Central memory CD8-positive, alpha-beta T cell (primary cell): ENCODE measurements at regions not wholly inside any gene's neighbourhood (a gene's known extent, or its start where the extent isn't known, plus 50 kb on each side); places are given as distances from the start of the nearest gene placed in this dataset.
"Not testable (repeated sequence)": the region's sequence is repeated elsewhere in the genome, so short reads cannot be mapped to it uniquely, and the experiment has no call there.

Experiments
- ATAC-seq: fragments of 150-1000 bp; cut with Tn5 transposase; replicated peaks from 2 replicates; pipeline ENCODE4 v1.10.0; 2022; ENCODE audit warnings: mild to moderate bottlenecking, moderate FRiP score, moderate number of reproducible peaks; ENCODE audit not compliant: poor library complexity, severe bottlenecking; ENCODE audit errors: extremely low read depth
- DNase-seq, 2 donors: peaks; one replicate each; pipeline ENCODE4 v3.0.0; 2021; ENCODE audit warnings: low spot score in 2 of 2
- H3K27ac Mint-ChIP-seq: one replicate; pipeline ENCODE4 v1.8.0; 2022; ENCODE audit warnings: low read depth, mild to moderate bottlenecking, moderate library complexity, mixed read lengths
- H3K27me3 Mint-ChIP-seq: one replicate; pipeline ENCODE4 v1.8.0; 2022; ENCODE audit warnings: mixed read lengths
- H3K36me3 Mint-ChIP-seq: one replicate; pipeline ENCODE4 v1.8.0; 2022; ENCODE audit warnings: mild to moderate bottlenecking, moderate library complexity, mixed read lengths; ENCODE audit not compliant: insufficient read depth
- H3K4me1 Mint-ChIP-seq: one replicate; pipeline ENCODE4 v1.8.0; 2022; ENCODE audit warnings: mixed read lengths
- H3K4me3 Mint-ChIP-seq: one replicate; pipeline ENCODE4 v1.8.0; 2022; ENCODE audit warnings: mild to moderate bottlenecking, moderate library complexity, mixed read lengths
- H3K9me3 Mint-ChIP-seq: one replicate; pipeline ENCODE4 v1.8.0; 2022; ENCODE audit warnings: mixed read lengths

DNA sequence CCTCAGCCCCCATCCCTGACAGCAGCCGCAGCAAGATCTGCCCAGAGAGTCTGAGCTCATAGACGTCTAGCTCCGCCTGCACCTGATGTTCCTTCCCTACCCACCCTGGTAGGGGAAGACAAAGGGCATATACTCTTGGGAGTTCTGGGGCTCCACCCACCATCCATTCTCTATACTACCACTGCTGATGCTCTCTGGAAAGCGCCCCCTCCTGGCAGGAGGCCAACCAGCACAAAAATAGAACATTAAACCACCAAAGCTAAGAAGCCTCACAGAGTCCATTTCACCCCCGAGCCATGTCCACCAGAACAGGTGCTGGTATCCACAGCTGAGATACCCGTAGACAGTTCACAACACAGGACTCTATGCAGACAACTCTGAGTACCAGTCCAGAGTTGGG is 662.6 kb upstream of the FAM98A start:
- Mint-ChIP-seq H3K36me3 (no peaks in the 10 kb centered on the region), H3K9me3 (peaks cover 27% of the 10 kb centered on the region), H3K4me3 (no peak overlapping the region), H3K27me3 (no peaks in the 10 kb centered on the region), H3K4me1 (no peaks in the 10 kb centered on the region), H3K27ac (no peak overlapping the region)
- no peak for DNase-seq
- no peak for ATAC-seq

DNA sequence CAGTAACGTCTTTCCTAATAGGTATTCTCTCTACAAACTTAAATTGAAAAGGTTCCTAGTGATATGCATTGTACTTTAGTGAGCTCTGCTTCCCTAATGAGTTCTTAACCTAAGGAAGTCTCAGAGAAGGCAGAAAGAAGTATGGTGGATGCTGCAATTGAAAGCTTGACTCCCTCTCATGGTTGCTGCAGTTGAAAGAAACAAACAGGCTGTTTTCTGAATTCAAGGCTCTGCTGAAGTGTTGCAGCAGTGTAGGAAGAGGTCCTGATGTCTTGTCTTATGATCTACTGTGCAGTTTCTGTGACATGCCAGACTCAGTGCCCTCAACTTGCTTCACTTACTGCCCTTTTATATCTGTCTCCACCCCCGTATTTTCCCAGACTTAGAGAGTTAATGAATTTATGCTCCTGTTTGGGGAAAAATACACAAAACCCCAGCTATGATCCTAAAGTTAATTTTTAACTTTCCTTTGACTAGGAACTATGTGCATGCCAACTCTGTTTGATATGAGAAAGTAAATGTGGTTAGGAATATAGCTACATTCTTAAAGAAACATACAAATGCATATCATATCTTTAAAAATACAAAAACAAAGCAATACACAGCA is 655.3 kb upstream of the FAM98A start:
- Mint-ChIP-seq H3K36me3 (peaks cover 4% of the 10 kb centered on the region), H3K4me1 (no peaks in the 10 kb centered on the region), H3K27ac (no peak overlapping the region), H3K27me3 (no peaks in the 10 kb centered on the region), H3K9me3 (peaks cover 18% of the 10 kb centered on the region), H3K4me3 (no peak overlapping the region)
- ATAC-seq: no peak
- DNase-seq: no peak

DNA sequence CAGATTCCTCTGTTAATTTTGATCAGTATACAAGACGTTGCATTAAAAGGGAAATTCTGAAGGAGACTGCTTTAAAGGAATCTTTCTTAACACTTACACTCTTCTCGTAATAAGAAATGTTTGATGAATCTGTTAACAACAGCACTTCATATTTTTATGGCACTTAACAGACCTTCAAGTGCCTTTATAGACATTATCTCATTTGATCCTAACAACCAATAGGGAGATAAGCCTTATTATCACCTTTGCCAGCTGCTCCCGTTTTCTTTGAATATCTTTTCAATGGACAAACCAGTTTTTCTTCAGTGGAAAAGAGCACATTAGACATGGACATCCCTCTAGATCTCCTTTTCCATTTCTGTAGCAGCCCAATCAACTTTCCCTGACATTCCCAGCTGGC is 653.0 kb upstream of the FAM98A start:
- DNase-seq: no peak
- H3K4me1 Mint-ChIP-seq: no peaks in the 10 kb centered on the region
- no peak overlapping the region for H3K4me3 Mint-ChIP-seq
- H3K27me3 Mint-ChIP-seq: no peaks in the 10 kb centered on the region
- H3K9me3 Mint-ChIP-seq: peaks cover 8% of the 10 kb centered on the region
- H3K27ac Mint-ChIP-seq: no peak overlapping the region
- no peak for ATAC-seq
- H3K36me3 Mint-ChIP-seq: peaks cover 4% of the 10 kb centered on the region

DNA sequence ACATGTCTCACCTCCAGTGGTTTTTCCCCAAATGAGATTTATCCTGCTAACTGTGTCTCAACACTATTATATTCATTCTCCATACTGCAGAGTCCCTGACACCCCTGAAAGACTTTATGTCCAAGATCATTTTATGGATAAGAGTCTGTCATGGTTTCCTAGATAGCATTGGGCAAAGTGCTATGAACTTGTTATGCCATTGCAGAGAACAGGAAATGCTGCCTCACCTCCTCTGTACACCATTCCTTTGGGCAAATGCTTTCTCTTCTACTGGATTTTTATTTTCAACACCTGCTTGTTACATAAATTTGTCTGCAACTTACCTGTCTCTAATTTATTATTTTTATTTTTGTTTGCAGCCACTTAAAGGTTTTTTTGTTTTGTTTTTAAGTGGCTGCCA is 652.5 kb upstream of the FAM98A start:
- Mint-ChIP-seq H3K27ac (no peak overlapping the region), H3K36me3 (peaks cover 4% of the 10 kb centered on the region), H3K9me3 (peaks cover 8% of the 10 kb centered on the region), H3K4me3 (no peak overlapping the region), H3K27me3 (no peaks in the 10 kb centered on the region), H3K4me1 (no peaks in the 10 kb centered on the region)
- ATAC-seq (no peak), DNase-seq (no peak)

DNA sequence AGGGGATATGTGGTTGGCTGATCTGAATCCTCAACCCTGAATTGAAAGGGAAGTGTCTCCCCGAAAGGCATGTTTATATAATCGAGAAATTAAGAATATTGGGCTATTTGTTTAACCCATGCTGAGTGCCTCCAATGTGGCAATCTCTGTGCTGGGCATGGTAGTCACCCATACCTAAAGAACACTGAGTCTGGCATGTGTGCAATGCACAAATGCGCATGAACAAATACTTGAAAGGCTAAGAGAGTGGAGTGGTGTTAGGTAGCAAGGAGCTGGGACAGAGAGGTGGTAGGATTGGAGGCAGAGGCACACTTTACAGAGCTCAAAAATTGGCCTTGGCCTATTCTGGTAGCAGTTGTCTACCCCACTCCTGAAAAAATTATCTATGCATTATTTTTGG is 645.1 kb upstream of the FAM98A start:
- Mint-ChIP-seq H3K27ac (no peak overlapping the region), H3K27me3 (no peaks in the 10 kb centered on the region), H3K4me1 (no peaks in the 10 kb centered on the region), H3K9me3 (peaks cover 5% of the 10 kb centered on the region), H3K4me3 (no peak overlapping the region), H3K36me3 (no peaks in the 10 kb centered on the region)
- ATAC-seq (no peak), DNase-seq (no peak)

DNA sequence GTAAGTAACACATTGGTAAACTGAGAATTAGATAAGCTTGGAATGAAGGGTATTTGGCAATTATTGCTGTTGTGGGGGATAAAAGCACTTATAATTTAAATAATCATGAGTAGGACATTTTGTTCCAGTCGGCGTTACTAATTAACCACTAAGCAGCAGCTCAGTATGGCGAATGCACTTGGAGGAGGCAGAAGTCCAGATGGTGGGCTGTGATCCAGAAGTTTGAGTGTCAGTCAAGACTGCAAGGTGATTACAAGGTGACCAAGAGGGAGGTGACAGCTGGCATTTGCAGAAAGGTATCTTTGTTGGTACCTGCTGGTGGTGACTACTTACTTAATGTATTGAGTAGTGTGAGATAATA is 643.6 kb upstream of the FAM98A start:
- Mint-ChIP-seq H3K9me3 (peaks cover 13% of the 10 kb centered on the region), H3K27ac (no peak overlapping the region), H3K4me3 (no peak overlapping the region), H3K36me3 (no peaks in the 10 kb centered on the region), H3K4me1 (no peaks in the 10 kb centered on the region), H3K27me3 (no peaks in the 10 kb centered on the region)
- ATAC-seq: no peak
- no peak for DNase-seq

DNA sequence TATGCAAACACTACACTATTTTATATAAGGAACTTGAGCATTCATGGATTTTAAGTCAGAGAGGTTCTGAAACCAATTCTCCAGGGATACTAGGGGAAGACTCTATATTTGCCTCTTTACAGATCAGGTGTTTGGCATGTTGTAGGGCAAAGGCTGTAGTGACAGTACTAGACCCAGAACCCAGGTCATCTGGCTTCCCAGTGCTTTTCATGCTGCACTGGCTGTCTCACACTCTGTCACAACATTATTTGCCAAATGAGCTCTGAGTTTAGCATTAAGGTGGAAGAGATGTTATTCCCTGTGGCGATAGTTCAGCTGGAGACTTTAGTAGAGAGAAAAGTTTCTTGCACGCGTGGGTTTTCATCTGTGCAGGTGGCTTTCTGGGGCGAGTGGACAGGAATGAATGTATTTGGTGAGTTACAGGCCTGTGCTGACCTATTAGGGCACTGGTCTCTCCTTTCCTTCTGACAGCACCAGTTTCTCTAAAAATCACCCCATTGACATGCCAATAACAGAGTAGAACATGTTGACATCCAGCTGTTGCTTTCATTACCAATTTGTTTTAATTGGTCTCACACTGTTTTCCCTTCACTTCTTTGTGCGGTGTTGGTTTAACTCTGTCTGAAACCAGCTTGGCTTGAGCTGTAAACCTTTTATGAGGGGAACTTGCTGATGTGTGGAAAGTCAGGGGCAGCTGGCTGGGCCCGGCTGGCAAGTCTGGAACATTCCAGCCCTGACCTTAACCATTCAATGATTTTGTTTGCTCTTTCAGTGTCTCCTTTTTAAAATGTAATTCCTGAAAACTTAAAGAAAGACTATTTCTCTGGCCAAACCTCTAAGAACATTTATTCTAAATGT is 643.0 kb upstream of the FAM98A start:
- peaks cover 13% of the 10 kb centered on the region for H3K9me3 Mint-ChIP-seq
- no peaks in the 10 kb centered on the region for H3K36me3 Mint-ChIP-seq
- DNase-seq (no peak), ATAC-seq (no peak)
- no peaks in the 10 kb centered on the region for H3K4me1 Mint-ChIP-seq
- no peak overlapping the region for H3K27ac Mint-ChIP-seq
- no peaks in the 10 kb centered on the region for H3K27me3 Mint-ChIP-seq
- no peak overlapping the region for H3K4me3 Mint-ChIP-seq

DNA sequence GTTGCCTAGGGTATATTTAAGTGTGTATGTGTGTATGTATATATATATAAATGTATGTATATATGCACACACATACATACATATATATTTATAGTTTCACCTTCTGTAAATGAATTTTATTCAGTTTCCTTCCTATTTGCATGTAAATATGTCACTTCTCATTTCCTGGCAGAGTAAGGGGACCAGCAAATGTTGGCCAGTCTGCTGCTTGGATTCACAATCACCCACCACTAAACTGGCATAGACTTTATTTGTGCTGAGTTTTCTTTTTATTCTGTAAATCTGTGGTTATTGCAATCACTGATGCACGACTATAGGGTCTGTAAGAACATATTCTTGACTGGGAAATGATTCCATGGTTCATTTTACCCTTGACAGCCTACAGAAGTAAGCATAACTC is 640.4 kb upstream of the FAM98A start:
- Mint-ChIP-seq H3K4me3 (no peak overlapping the region), H3K27ac (no peak overlapping the region), H3K4me1 (no peaks in the 10 kb centered on the region), H3K27me3 (no peaks in the 10 kb centered on the region), H3K36me3 (no peaks in the 10 kb centered on the region), H3K9me3 (peaks cover 15% of the 10 kb centered on the region)
- ATAC-seq (no peak), DNase-seq (no peak)

DNA sequence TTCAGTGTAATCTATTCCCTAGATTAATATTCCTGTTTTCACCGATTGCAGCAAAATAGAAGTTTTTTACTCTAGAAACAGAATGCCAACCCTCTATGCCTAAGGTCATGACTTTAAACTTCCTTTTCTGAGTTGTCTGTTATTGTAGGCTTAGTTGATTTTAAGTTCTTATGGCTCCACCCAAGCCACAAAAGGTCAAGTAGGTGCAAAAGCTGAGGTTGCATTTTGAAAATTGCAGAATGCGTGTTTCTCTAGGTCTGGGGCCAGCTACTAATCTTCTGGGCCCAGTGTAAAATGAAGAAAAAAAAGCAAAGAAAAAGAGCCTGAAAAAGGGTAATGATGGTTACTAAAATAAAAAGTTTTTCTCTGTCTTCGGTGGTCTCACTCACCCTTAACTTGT is 635.7 kb upstream of the FAM98A start:
- Mint-ChIP-seq H3K27ac (no peak overlapping the region), H3K9me3 (peaks cover 18% of the 10 kb centered on the region)

DNA sequence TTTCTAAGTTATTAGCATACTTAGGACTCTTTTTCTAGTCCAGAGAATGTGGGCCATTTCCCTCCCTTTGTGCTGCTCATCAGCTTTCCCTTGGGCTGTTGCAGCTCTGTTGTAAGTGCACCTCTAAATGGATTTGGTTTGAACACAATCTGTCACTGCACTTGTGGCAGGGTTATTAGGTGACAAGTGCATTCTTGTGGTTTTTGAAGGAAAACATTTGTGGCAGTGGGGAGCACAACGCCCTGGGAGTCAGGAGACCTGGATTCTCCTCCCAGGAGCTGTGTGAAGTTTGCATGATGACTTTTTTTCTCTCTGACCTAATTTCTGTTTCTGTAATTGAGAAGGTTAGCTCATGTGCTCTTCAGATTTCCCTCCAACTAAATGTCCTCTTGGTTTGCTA is 630.9 kb upstream of the FAM98A start:
- Mint-ChIP-seq H3K4me3 (no peak overlapping the region), H3K36me3 (no peaks in the 10 kb centered on the region), H3K27ac (no peak overlapping the region), H3K9me3 (peaks cover 4% of the 10 kb centered on the region), H3K27me3 (no peaks in the 10 kb centered on the region), H3K4me1 (no peaks in the 10 kb centered on the region)
- ATAC-seq (no peak), DNase-seq (no peak)

More for the DNA sequence above, 635.7 kb upstream of the FAM98A start:
- Mint-ChIP-seq H3K4me1 (no peaks in the 10 kb centered on the region), H3K27me3 (no peaks in the 10 kb centered on the region), H3K36me3 (no peaks in the 10 kb centered on the region), H3K4me3 (no peak overlapping the region)
- ATAC-seq (no peak), DNase-seq (no peak)

DNA sequence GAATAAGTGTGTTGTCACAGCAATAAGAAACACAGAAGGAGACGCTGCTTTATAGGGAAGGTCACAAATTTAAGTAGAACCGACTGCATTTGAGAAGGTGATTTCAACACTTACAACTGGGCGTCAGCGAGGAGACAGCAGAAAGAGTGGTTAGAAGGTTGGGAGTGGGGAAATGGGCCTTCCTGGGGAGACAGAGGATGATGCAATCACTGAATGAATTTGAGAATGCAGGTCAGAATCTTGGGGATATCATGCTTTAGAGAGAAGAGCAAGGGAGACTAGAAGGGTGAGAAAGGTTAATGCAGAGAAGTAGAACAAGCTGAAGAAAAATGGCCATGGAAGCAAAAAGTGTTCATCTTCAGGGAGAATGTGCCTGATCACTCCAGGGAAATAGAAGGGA is 616.1 kb upstream of the FAM98A start:
- no peaks in the 10 kb centered on the region for H3K36me3 Mint-ChIP-seq
- H3K9me3 Mint-ChIP-seq: peaks cover 23% of the 10 kb centered on the region
- no peak overlapping the region for H3K4me3 Mint-ChIP-seq
- DNase-seq: no peak
- ATAC-seq: no peak
- no peaks in the 10 kb centered on the region for H3K4me1 Mint-ChIP-seq
- no peak overlapping the region for H3K27ac Mint-ChIP-seq
- no peaks in the 10 kb centered on the region for H3K27me3 Mint-ChIP-seq

DNA sequence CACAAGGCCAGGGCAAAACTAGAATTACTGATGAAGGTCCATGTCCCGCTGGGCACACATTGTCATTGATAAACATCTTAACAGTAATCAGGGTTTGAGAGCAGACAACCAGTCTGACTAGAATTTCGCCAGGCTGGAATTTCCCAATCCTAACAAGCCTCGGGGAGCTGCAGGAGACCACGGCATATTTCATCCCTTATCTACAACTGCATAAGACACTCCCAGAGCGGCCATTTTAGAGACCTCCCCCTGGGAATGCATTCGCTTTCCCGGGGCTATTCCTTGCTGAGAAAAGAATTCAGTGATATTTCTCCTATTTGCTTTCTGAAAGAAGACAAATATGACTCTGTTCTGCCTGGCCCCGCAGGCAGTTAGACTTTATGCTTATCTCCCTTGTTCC is 611.3 kb upstream of the FAM98A start:
- H3K9me3 Mint-ChIP-seq: peaks cover 45% of the 10 kb centered on the region
- H3K4me3 Mint-ChIP-seq, H3K27me3 Mint-ChIP-seq, H3K27ac Mint-ChIP-seq, ATAC-seq, H3K4me1 Mint-ChIP-seq, DNase-seq, H3K36me3 Mint-ChIP-seq: not testable (repeated sequence)

DNA sequence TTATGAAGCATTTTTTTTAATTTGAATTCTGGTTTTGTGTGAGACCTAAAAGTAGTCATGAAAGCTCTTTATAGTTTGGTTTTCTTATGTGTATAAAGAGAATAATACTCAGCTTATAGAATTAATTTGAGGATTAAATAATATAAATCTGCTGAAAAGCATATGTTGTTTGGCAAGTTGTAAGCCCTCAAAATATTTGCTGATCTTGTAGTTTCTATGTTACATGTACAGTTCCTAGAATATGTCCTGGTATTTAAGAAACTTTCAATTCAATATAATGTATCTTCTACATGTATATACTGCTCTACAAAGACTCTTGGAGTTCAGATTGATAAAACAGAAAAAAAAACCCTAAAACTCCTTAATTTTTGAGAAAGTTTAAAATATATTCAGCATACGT is 605.5 kb upstream of the FAM98A start:
- no peak overlapping the region for H3K4me3 Mint-ChIP-seq
- no peak for ATAC-seq
- H3K36me3 Mint-ChIP-seq: no peaks in the 10 kb centered on the region

More for the DNA sequence above, 605.5 kb upstream of the FAM98A start:
- Mint-ChIP-seq H3K9me3 (peaks cover 27% of the 10 kb centered on the region), H3K4me1 (no peaks in the 10 kb centered on the region), H3K27ac (no peak overlapping the region), H3K27me3 (no peaks in the 10 kb centered on the region)
- DNase-seq: no peak
